ENCODE measurements at regions not wholly inside any gene's neighbourhood (a gene's known extent, or its start where the extent isn't known, plus 50 kb on each side); places are given as distances from the start of the nearest gene placed in this dataset.
"Not testable (repeated sequence)": the region's sequence is repeated elsewhere in the genome, so short reads cannot be mapped to it uniquely, and the experiment has no call there.

DNA sequence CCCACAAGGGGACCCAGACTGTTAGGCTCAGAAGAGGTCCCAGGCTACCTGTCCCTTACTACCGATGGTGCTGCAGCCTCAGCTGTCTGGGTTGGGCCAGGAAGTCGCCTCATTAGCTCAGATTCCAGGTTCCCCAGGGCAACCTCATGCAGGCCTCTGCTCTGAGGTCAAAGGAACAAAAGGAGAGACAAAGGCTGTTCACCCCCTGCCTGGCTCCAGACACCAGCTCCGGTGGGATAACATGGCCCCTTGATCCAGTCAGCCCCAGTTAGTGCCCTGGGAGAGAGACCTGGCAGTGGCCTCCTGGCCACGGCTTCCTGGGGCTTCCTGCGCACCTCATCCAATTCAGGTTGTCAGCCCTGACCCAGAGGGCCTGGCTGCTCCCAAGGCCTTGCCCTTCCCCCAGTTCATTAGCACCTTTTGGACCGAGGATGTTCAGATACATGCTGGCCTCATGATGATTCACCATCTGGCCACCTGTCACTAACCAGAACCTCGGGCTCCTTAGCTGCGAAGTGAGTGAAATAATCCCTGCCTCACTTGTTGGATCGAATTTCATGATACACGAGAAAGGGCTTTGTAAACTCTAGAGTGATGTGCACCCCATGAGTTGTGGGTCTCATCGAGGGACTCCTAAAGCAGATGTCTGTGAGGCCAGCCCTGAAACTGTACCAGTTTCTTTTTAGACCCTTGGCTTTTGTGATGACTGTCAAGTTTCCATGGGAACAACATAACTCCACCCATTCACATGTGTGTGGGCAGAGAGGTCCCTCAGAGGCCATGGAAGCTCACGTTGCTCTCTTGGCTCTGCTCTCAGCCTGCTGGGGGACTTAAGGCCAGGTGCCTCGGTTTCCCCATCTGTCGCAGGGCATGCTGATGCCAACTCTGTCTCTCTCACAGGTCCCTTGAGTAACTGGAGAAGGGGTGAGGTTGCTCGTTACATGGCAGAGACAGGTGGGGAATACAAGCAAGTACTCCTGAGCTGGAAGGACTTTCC lies 79.5 kb upstream of the PCBD1 start:
- DNase-seq, result no peak

DNA sequence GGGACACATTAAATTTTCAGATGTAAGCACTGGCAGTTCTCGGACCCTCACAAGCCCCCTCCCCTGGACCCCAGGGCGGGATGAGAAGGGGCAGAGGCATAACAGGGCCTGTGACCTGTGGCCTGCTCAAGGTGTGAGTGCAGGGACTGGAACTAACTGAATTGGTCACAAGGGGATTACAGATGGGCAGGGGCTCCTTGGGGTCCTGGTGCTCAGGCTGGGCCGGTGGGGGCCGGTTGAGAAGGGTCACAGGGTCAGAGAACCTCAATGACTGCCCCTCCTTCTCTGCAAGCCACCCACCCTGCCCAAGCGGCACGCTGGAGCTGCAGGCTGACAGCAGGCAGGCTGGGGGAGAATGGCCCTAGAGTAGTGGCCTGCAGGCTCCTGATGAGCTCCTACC lies 80.8 kb upstream of the PCBD1 start:
- DNase-seq, result no peak

DNA sequence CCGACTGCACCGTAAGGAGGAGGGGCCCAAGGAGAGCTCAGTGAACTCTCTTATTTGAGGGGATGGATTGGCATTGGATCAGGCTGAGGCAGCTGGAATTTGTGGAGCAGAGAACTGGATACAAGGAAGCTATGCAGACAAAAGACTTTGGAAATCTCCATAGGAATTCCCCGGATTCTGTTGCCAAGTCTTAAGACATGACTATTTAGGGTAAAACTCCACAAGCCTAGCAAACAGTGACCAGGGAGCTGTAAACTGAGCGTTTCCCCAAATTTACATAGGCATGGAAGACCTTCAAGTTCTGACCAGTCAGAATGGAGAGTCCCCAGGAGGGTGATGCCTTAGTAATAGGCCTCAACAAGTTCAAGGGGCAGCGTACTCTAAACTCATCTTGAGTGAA lies 82.5 kb upstream of the PCBD1 start:
- peak; percentile 14 for DNase-seq

DNA sequence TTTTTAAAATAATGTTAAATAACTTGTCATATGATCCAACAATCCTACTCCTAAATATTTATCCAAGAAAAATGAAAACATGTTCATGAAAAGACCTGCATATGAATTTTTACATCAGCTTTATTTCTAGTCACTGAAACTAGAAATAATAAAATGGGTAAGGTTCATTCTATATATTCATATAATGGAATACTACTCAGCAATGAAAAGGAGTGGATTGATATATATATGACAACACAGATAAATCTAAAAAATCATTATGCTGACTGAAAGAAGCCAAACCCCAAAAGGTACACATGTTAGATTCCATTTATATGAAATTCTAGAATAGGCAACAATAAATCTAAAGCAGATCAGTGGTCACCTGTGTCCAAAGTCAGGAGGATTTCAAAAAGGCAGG lies 84.9 kb upstream of the PCBD1 start:
- no peak for DNase-seq

DNA sequence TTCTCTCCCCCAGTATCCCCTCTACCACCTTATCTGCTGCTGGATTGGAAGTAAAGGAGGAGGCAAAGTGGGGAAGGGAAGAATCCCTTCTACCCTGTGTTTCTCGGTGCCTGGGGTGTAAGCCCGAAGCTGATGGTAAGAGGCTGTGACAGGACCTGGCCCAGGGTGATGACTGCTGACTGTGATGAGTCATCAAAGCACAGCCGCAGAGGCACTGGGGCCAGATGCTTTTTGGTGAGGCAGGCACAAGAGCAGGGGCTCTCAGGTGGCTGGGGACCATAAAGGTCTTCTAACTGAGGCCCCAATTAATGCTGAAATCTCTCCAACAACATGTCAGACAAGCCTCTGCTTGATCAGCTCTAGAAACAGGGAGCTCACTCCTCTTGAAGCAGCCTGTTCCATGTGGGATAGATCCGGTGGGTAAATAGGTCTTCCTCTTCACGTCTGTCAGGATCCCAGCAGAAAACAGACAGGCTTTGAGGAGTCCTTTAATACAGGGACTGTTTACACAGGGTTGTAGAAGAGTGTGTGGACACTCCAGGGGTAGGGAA lies 86.1 kb upstream of the PCBD1 start:
- DNase-seq, result no peak

DNA sequence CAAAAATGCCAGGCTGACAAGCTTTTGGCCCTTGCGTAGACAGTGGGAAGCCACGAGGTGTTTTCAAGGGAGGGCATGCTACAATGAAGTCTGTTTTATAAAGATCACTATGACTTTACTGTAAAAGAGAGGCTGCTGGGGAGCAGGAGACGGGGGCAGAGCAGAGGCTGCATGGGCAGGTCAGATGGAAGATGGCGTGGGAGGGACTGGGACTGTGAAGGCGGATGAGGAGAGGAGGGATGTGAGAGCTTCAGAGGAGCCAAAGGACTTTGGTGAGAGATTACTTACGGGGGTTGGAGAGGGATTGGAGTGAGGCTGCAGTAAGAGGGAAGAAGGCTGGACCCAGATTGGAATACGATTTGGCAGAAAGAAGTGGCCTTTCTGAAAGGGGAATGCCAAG lies 86.6 kb upstream of the PCBD1 start:
- no peak for DNase-seq

DNA sequence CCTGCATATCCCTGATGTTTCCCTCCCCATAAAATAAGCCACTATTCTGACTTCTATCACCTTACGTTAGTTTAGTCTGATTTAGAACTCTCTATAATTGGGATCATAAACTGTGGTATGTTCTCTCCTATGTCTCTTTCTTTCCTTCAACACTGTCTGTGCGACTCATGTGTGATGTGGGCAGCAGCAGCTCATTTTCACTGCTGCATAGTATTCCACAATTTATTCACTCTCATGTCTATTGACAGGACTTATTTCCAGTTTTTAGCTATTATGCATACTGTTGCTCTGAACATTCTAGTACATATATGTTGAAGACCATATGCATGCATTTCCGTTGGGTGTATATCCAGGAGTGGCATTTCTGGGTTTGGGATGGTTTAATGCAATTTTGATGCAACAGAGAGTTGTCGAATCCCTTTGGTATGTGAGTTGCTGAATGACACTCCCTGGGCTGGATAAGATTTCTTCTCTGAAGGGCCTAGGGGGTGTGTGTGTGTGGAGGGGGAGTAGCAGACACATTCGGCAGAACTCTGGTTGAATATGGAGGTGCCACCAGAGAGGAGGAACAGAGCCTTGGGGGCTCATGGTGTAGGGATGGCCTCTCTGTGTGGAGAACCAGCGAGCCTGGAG lies 87.8 kb upstream of the PCBD1 start:
- no peak for DNase-seq

DNA sequence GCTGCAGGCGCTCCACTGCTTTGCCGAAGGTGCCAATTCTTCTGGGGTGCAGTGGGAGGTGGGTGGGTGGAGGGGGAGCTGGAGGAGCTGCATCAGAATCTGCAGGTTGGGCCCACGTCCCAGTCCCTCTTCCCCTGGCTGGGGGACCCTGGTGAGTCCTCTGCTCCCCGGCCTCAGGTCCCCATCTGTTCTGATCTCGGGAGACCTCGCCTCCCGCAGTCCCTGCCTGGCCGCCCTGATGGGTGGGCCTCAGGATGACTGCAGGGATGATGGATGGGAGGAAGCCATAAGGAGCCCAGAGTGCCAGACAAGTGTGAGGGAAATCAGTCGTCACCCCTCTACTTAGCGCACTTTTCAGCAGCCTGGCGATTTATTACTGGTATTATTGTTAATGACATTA lies 89.3 kb upstream of the PCBD1 start:
- DNase-seq, result no peak

DNA sequence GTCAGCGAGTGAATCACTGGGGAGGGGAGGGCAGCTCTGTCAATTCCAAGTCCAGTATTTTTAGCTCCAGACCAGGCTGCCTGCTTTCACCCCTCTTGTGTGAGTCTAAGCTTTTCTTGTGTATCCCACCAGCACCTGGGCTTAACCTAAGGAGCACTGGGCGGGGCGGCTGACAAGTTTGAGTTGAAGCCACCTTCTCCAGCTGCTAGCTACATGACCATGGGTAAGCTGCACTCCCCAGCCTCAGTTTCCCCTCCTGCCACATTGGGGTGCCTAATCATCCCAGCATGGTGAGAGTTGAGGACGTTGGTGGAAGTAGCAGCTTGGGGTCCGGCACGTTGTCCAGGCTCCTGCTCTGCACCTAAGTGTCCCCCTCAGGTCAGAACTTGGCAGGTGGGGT lies 89.8 kb upstream of the PCBD1 start:
- DNase-seq, result no peak

DNA sequence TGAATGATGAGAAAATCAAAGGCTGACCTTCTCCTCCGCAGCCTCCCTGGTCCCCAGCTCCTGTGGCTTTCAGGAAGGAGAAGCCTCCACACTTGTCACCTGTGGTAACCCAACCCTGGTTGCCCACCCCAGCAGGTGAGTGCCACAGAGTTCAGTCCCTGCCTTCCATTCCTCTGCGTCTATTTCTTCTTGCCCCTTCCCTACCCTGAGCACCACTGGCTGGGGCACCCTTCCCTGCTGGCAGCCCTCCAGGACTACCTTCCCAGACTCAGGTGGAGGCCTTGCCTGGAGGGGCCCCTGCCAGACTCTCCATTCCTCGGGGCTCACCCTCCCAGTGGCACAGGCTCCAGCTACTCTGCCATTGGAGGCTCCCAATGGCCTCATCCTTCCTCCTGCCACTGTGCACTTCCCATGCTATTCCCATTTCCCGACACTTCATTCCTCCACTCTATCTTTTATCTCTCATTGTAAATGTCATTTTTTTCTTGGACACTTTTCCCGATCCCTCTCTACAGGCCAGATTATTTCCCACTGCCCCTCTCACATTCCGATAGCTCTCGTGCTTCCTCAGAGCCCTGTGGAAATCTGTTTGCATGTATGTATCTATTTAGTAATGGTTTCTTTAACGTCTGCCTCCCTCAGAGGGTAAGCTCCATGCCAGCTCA lies 90.6 kb upstream of the PCBD1 start:
- no peak for DNase-seq

DNA sequence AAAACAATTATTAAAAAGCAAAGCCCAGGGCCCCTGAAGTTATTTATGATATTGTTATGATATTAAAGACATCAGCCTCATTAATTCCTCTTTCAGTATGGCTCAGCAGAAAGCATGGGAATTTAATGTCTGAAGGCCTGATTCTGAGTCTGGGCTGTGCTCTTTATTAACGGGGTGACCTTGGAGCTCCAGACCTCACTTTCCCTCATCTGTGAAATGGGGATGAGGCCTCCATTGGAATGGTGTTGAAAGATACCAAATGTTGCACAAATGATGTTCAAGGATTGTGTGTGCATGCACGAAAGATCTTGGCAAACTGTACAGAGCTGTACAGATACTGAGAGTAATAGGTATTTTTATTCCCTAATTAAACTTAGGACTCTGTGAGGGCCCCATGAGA lies 92.3 kb upstream of the PCBD1 start:
- no peak for DNase-seq

DNA sequence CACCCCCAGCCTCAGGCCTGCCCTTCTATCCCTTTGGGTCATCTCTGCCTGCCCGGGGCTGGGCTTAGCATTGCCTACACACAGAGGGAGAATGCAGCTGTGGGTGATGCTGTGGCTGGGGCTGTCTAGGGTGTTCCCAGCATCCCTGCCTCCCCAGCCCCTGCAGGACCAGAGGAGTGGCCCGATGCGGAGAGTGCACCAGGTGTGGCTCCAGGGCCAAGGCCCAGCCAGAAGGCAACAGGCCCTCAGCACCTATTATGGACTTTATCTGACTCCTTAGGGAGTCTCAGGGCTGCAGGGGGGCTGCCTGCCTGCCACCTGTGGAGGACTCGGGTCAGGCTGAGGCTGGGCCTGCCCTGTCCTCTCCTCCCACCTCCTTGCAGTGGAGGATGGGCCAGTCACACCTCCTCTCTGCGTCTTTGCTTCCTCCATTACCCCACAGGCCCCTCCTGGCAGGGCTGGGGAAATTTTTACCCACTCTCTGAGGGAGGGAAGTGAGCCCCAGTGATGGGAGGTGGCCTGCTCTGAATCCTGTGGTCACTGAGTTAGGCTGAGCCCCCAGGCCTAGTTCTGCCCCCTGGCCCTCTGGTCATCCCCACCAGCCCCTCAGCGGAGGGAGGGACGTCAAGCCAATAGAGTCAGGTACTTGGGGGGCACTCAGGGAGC lies 92.9 kb upstream of the PCBD1 start:
- DNase-seq, result no peak

DNA sequence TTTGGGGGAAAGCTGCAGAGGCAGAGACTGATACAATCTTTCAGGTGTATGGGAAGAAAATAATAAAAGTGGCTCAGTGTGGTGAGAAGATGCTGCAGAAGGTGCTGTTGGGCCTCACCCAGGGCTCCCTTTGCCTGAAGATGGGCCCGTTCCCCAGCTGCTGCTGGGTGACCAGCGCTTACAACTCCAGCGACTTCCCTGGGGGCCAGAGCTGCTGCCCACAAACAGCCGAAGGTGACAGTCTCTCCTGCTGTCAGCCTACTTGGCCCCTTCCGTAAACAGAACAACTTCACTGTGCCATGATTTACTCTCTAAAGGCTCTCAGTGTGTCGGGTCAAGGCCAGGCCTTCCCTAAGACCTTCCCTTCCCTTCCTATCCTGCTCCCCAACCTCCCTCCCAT lies 93.6 kb upstream of the PCBD1 start:
- DNase-seq, result no peak

DNA sequence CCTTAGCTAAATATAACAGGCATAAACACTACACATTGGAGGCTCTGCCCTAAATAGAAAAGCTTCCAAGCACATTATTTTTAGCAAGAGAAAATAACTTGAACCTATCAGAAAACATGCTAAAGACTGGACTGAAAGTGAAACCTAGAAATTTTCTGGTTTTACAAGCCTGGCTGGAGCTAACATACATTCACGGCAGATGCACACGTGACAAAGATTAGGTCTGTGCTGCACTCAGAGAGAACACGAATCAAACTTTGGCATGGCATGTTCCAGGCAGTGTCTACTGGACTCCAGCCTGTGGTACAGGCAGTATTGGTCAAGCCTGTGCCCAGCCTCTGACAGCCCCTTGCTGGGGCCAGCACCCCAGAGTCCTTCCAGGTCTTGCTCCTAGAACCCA lies 94.1 kb upstream of the PCBD1 start:
- no peak for DNase-seq

DNA sequence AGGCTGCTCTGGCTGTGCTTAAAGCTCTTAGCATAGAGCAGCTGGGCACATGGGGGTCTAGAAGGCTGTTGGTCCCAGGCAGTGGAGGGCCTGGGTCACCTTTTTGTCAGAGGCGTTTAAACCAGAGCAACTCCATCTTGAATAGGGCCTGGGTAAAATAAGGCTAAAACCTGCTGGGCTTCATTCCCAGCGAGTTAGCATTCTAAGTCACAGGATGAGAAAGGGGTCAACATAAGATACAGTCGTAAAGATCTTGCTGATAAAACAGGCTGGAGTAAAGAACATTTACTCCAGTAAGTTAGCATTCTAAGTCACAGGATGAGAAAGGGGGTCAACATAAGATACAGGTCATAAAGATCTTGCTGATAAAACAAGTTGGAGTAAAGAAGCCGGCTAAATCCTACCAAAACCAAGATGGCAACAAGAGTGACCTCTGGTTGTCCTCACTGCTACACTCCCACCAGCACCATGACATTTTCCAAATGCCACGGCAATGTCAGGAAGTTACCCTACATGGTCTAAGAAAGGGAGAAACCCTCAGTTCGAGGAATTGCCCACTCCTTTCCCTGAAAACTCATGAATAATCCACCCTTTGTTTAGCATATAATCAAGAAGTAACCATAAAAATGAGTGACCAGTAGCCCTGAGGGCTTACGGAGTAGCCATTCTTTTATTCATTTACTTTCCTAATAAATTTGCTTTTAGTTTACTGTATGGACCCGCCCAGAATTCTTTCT lies 96.8 kb upstream of the PCBD1 start:
- DNase-seq, result no peak

DNA sequence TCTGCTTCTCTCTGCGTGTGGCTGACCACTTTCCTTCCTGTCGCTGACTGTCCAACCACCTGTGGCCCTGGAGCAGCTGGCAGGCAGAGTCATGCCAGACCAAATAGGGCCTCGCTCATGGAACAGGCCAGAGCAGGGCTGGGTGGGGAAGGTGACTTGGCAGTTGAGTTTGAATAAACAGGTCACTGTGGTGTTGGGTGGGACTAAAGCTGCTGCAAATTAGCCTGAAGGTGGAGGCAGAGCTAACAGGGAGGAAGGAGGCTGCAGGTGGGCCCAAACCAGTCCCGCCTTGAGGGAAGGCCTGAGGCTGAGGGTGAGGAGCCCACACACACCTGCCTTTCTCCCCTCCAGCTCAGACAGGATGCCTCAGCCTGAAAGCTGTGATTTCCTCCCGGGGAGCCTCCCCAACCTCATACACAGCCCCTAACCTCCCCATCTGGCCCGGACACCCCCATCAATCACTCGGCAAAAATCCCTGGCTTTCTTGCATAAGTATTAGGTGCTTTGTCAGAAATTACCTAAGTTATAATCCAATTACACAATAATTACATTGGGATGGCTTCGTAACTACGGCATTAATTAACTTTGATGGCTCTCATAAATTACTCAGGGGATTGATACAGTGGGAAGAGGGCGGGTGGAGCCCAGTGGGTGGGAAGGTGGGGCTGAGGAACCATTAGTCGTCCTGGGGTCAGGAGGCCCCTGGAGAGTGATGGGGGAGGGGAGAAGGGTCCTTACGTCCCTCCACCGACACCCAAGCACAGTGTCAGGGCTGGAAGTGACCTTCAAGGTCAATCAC lies 97.7 kb upstream of the PCBD1 start:
- DNase-seq, result no peak

DNA sequence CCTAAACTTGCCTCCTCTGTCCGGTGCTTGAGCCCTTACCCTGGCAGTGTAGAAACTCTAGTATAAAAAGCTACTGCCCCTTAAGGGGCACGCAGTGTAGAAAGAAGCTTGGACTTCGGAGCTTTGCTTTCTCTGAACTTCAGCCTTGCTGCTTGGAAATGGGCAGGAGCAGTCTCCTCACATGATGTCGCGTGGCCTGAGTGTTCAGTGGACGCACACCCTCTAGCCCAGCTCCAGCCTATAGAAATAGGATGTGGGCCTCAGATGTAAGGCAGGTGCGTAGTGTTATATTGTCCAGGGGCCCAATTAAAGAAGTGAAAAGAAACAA lies 98.2 kb upstream of the PCBD1 start:
- DNase-seq, result no peak

DNA sequence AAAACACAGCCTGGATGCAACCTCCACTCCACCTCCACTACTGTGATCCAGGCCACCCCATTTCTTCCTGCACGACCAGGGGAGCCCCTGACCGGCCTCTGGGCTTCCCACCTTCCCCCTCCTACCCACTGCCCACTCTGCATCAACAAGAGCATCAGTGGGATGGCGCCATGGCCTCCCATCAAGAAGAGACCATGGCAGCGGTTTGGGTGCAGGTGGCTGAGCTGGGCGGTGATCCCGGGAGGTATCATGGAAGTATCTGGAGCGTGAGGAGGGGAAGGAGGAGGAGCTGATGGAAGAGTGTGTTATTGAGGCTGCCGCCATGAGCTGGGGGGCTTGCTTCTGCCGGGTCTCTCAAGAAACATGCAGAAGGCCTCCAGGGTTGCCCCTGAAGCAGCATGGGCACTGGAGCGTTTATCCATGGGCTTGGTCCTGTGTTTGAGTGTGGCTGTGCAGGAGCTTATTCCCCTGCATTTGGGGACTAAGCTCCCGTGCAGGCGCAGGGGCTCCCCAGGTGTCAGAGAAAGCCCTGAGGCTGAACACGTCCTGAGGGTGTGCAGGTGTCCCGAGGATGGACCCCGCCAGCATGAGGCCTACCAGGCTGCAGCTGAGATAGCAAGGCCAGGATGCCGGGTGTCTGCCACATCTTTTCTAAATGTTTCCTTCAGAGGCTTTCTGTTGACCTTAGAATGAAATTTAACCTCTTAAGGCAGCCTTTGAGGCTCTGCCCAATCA lies 99.2 kb upstream of the PCBD1 start:
- no peak for DNase-seq

DNA sequence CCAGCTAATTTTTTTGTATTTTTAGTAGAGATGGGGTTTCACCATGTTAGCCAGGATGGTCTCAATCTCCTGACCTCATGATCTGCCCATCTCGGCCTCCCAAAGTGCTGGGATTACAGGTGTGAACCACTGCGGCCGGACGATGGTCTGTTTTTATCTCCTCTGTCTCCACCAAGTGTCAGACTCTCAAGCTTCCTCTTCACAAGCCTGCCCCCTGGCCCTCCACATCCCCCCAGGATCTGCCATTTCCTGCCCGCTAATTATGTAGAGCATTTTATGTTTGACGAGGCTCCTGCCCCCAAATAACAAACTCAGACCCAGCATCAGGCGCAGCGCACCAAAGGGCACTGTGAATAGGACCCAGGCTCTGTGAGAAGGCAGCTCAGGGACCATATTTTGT lies 101.8 kb upstream of the PCBD1 start:
- DNase-seq, result not testable (repeated sequence)

DNA sequence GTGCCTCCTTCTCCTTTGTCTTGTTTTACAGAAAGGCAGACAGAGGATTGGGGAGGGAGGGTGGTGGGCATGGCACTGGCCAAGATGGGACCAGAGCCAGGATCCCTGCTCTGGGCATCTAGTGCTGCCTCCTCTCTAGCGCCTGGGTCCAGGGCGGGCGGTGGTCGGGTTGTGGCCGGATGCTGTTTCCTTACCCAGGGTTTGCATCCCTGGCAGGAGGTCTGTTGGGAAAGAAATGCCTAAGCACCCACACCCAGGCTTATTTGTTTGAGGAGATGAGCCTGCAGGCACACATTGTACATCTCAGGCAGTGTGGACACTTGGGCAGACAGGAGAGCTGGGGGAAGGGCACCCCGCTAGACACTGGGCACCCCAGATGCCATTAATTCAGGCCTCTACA lies 102.3 kb upstream of the PCBD1 start:
- DNase-seq, result no peak

Data from activated effector memory CD4-positive, alpha-beta T cell treated with anti-CD3 and anti-CD28 coated beads, Interleukin-2, amount 50 U/mL, for 16 hours (primary cell).